SK-N-SH treated with all-trans-retinoic acid at 6 μM for 48 hours (cell line): ENCODE measurements at regions not wholly inside any gene's neighbourhood (a gene's known extent, or its start where the extent isn't known, plus 50 kb on each side); places are given as distances from the start of the nearest gene placed in this dataset.

ENCODE experiments used
- ATAC-seq: fragments of 200-7000 bp; cut with Tn5 transposase; 3 replicates; pipeline ENCODE4 v1.9.1; 2020; ENCODE audit warnings: mild to moderate bottlenecking, moderate library complexity
- ARNTL ChIP-seq: fragments of 450-650 bp; formaldehyde crosslinking; IDR thresholded peaks from 2 replicates; pipeline ENCODE4 v1.5.0; 2020; ENCODE audit warnings: low read depth, mild to moderate bottlenecking, moderate library complexity, borderline replicate concordance
- CSDC2 ChIP-seq: fragments of 250-450 bp; sonication (Bioruptor Pico); IDR thresholded peaks from 2 replicates; pipeline ENCODE4 v1.5.0; 2020; ENCODE audit warnings: mild to moderate bottlenecking, moderate library complexity
- CSRNP3 ChIP-seq: fragments of 250-450 bp; sonication (Bioruptor Pico); IDR thresholded peaks from 2 replicates; pipeline ENCODE4 v1.5.1; 2021; ENCODE audit warnings: mild to moderate bottlenecking, moderate library complexity
- ESRRG ChIP-seq: fragments of 250-450 bp; sonication (Bioruptor Pico); IDR thresholded peaks from 2 replicates; pipeline ENCODE4 v1.6.1; 2021; ENCODE audit warnings: mild to moderate bottlenecking
- GLIS3 ChIP-seq: fragments of 250-450 bp; sonication (Bioruptor Pico); IDR thresholded peaks from 2 replicates; pipeline ENCODE4 v1.5.0; 2020; ENCODE audit warnings: mild to moderate bottlenecking, moderate library complexity
- OSR1 ChIP-seq: fragments of 250-450 bp; sonication (Bioruptor Pico); IDR thresholded peaks from 2 replicates; pipeline ENCODE4 v1.8.0; 2022; ENCODE audit warnings: moderate library complexity, mild to moderate bottlenecking, inconsistent platforms
- PATZ1 ChIP-seq: fragments of 250-450 bp; sonication (Bioruptor Pico); IDR thresholded peaks from 2 replicates; pipeline ENCODE4 v1.8.0; 2020; ENCODE audit warnings: mild to moderate bottlenecking, moderate library complexity, borderline replicate concordance
- POU6F1 ChIP-seq: fragments of 250-450 bp; sonication (Bioruptor Pico); IDR thresholded peaks from 2 replicates; pipeline ENCODE4 v1.8.0; 2021; ENCODE audit warnings: low read depth, mild to moderate bottlenecking, moderate library complexity, borderline replicate concordance
- PPARA ChIP-seq: fragments of 250-450 bp; sonication (Bioruptor Pico); IDR thresholded peaks from 2 replicates; pipeline ENCODE4 v1.5.0; 2020; ENCODE audit warnings: mild to moderate bottlenecking, borderline replicate concordance
- RARB ChIP-seq: fragments of 250-450 bp; sonication (Bioruptor Pico); IDR thresholded peaks from 2 replicates; pipeline ENCODE4 v1.8.0; 2021; ENCODE audit warnings: mild to moderate bottlenecking, moderate library complexity
- SNAI2 ChIP-seq: fragments of 250-450 bp; sonication (Bioruptor Pico); IDR thresholded peaks from 2 replicates; pipeline ENCODE4 v1.5.0; 2020; ENCODE audit warnings: mild to moderate bottlenecking, moderate library complexity
- TCF4 ChIP-seq: fragments of 250-450 bp; sonication (Bioruptor Pico); IDR thresholded peaks from 2 replicates; pipeline ENCODE4 v1.8.0; 2021; ENCODE audit warnings: mild to moderate bottlenecking, moderate library complexity, borderline replicate concordance
- TOX ChIP-seq: fragments of 250-450 bp; sonication (Bioruptor Pico); IDR thresholded peaks from 2 replicates; pipeline ENCODE4 v1.8.0; 2021; ENCODE audit warnings: mild to moderate bottlenecking, moderate library complexity, borderline replicate concordance
- TSHZ2 ChIP-seq: fragments of 250-450 bp; sonication (Bioruptor Pico); IDR thresholded peaks from 2 replicates; pipeline ENCODE4 v1.5.0; 2020; ENCODE audit warnings: mild to moderate bottlenecking, moderate library complexity
- ZC3H10 ChIP-seq: fragments of 250-450 bp; sonication (Bioruptor Pico); IDR thresholded peaks from 2 replicates; pipeline ENCODE4 v1.5.1; 2021; ENCODE audit warnings: mild to moderate bottlenecking, moderate library complexity
- ZFP3 ChIP-seq: fragments of 250-450 bp; sonication (Bioruptor Pico); IDR thresholded peaks from 2 replicates; pipeline ENCODE4 v1.5.0; 2020; ENCODE audit warnings: mild to moderate bottlenecking, moderate library complexity
- ZFP30 ChIP-seq: fragments of 450-650 bp; formaldehyde crosslinking; IDR thresholded peaks from 2 replicates; pipeline ENCODE4 v1.5.0; 2022; ENCODE audit warnings: mild to moderate bottlenecking, moderate library complexity
- ZNF565 ChIP-seq: fragments of 450-650 bp; formaldehyde crosslinking; conservative IDR thresholded peaks from 2 replicates; pipeline ENCODE4 v1.5.0; 2020; ENCODE audit warnings: low read depth, mild to moderate bottlenecking, moderate library complexity
- ZNF8 ChIP-seq: fragments of 450-650 bp; formaldehyde crosslinking; IDR thresholded peaks from 2 replicates; pipeline ENCODE4 v1.5.0; 2020; ENCODE audit warnings: mild to moderate bottlenecking, moderate library complexity
- TF ChIP-seq, protein P1 (sequence below): fragments of 250-450 bp; sonication (Bioruptor Pico); IDR thresholded peaks from 2 replicates; pipeline ENCODE4 v1.5.1; 2020; ENCODE audit warnings: low read depth, mild to moderate bottlenecking, moderate library complexity

- TF ChIP-seq ESRRG (CRISPR knock-in tag) (no peak), TSHZ2 (CRISPR knock-in tag) (no peak), TOX (no peak)
- ATAC-seq = peak; percentile 22; the same call in 2 of the 3 replicates
Observed at GRCh38 chr1:58983633-58984245, 199.9 kb upstream of the JUN start.

- TF ChIP-seq ARNTL = no peak
- no peak for TF ChIP-seq ZFP3 (CRISPR knock-in tag)
- no peak for TF ChIP-seq RARB
- TF ChIP-seq CSRNP3 (CRISPR knock-in tag) = no peak
- no peak for TF ChIP-seq ZC3H10 (CRISPR knock-in tag)
- TF ChIP-seq, protein P1, sequence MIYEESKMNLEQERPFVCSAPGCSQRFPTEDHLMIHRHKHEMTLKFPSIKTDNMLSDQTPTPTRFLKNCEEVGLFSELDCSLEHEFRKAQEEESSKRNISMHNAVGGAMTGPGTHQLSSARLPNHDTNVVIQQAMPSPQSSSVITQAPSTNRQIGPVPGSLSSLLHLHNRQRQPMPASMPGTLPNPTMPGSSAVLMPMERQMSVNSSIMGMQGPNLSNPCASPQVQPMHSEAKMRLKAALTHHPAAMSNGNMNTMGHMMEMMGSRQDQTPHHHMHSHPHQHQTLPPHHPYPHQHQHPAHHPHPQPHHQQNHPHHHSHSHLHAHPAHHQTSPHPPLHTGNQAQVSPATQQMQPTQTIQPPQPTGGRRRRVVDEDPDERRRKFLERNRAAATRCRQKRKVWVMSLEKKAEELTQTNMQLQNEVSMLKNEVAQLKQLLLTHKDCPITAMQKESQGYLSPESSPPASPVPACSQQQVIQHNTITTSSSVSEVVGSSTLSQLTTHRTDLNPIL (CRISPR knock-in tag) = no peak
- TF ChIP-seq TOX = no peak
- no peak for TF ChIP-seq ZNF8 (CRISPR knock-in tag)
- TF ChIP-seq ESRRG (CRISPR knock-in tag) = no peak
- TF ChIP-seq ZNF565 (CRISPR knock-in tag) = no peak
- TF ChIP-seq GLIS3 (CRISPR knock-in tag) = no peak
- no peak for TF ChIP-seq CSDC2 (CRISPR knock-in tag)
- TF ChIP-seq POU6F1 (CRISPR knock-in tag) = no peak
- TF ChIP-seq ZFP30 = no peak
- TF ChIP-seq PATZ1 (CRISPR knock-in tag) = no peak
- no peak for ATAC-seq
Observed at GRCh38 chr1:58986996-58987767, 203.3 kb upstream of the JUN start.

DNA sequence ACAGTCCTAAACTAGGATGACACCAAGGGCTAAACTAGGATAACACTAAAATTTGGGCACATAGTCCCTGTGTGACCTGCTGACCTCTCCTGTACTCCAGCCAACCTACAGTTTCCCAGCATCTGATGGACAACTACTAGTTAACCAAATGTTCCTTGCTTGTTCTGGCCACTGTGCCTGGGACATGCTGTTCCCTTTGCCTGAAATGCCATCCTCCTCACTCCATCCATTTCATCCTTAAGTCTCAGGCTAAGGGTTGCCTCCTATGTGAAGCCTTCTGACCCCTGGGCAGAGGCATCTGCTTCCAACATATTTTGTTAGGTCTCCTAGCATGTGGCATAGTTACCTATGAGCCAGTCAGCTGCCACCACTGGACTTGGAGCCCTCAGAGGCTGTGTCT, 204.9 kb upstream of the JUN start:
- no peak for ATAC-seq
- TF ChIP-seq PPARA (no peak), ESRRG (CRISPR knock-in tag) (no peak), ZNF565 (CRISPR knock-in tag) (no peak)
- TF ChIP-seq, all 23 proteins: peak for 0

DNA sequence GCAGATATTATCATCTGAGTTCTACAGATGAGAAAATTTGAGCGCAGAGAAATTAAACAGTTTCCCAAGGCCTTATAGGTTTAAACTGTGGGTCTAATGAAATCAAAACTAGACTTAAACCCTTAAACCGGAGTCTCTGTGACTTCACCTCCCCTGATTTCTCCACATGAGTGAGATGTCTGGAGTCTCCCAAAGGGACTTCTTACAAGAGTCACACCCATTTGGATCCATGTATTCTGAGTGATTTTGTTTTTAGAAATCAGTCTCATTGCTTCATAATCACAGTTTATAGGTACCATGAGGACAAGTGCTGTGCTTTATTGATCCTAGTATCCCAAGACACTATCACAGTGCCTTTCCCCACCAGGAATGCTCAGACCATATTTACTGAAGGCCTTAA, 206.0 kb upstream of the JUN start:
- ATAC-seq = no peak
- TF ChIP-seq TCF4 (CRISPR knock-in tag) (no peak), OSR1 (CRISPR knock-in tag) (no peak), SNAI2 (CRISPR knock-in tag) (no peak), RARB (no peak), GLIS3 (CRISPR knock-in tag) (no peak), CSDC2 (CRISPR knock-in tag) (no peak), ZC3H10 (CRISPR knock-in tag) (no peak), CSRNP3 (CRISPR knock-in tag) (no peak), PATZ1 (CRISPR knock-in tag) (no peak), ZNF565 (CRISPR knock-in tag) (no peak)
